HG03354 (cell line): ENCODE measurements at regions not wholly inside any gene's neighbourhood (a gene's known extent, or its start where the extent isn't known, plus 50 kb on each side); places are given as distances from the start of the nearest gene placed in this dataset.

Experiments
- ATAC-seq: cut with Tn5 transposase; IDR thresholded peaks from one replicate; pipeline ENCODE4 v1.9.1; 2021; ENCODE audit warnings: mild to moderate bottlenecking; ENCODE audit not compliant: unreplicated experiment, poor library complexity, severe bottlenecking

DNA sequence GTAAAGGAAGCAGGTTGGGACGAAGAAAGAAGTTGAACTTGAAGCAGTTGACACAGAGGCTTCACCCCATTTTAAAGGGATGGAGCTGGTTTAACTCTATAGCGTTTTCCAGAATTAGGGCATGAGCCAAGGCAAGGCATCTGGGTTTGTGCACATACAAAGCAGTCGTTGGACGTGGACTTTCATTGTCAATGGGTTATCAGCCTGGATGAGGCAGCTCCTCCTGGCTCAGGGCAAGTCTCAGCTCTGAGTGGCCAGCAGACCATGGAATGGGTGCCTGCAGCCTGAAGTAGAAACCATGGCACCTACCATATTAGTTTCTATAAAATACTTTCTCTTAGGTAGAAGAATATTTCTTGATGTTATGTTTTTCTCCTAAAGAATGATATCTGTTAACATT lies 163.8 kb upstream of the KCNK2 start:
- ATAC-seq, result no peak

- ATAC-seq, result no peak
Observed at GRCh38 chr1:214920337-214920736, 162.2 kb upstream of the KCNK2 start.

- ATAC-seq, result no peak
Observed at GRCh38 chr1:214923278-214923915, 159.1 kb upstream of the KCNK2 start.

GRCh38 chr1:214927796-214928195 lies 154.7 kb upstream of the KCNK2 start:
- ATAC-seq, result no peak

- no peak for ATAC-seq
Observed at GRCh38 chr1:214928574-214928973, 154.0 kb upstream of the KCNK2 start.

DNA sequence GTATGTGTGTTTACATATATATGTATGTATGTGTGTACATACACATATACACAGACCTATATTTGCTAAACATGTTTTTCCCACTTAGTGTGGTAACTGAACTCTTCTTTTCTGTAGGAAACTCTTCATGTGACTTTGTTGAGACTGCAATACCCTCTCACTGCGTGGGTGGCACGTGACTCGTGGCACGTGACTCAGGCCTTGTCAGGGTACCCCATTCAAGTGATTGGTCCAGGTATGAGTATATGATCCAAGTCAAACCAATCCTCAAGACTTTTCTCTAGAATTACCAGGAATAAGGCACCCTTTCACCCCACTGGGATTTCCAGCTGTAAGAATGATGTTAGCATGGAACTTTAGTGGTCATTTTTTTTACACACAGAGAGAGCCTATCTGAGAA lies 149.2 kb upstream of the KCNK2 start:
- no peak for ATAC-seq

- ATAC-seq, result no peak
Observed at GRCh38 chr1:214934045-214934444, 148.5 kb upstream of the KCNK2 start.

GRCh38 chr1:214935258-214935657 lies 147.3 kb upstream of the KCNK2 start:
- ATAC-seq, result no peak

DNA sequence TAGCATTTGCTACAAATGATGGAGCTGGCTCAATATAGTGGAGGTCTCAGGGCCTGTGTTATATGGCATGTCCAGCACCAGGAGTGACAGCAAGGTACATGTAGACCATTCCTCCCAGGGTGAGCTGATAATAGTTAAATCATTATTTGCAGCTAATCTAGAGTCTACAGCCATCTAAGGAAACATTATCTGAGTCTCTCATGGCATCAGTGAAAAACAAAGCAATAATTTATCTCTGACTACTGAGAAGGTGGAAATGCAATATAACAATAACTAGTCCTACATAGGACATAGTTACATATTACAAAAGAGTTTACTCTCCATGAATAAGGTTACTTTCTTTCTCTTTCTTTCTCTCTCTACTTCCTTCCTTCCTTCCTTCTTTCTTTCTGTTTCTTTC lies 143.4 kb upstream of the KCNK2 start:
- ATAC-seq, result no peak

DNA sequence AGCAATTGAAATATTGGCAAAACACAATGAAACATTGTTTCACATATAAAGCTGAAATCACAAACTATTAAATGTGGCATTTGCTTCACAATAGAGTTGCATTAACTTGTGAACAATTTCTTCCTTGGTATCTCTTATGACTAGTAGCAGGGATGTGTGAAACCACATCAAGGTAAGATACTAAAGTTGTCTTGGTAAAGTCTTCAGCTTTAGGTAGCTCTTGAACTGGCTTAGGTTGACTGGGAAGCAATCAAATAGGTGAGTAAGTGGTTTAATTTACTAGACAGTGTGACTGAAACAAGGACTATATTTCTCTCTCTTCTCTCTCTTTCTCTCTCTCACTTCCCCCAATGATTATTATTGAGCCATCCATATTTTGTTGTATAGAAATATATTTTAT lies 141.5 kb upstream of the KCNK2 start:
- ATAC-seq, result no peak

- no peak for ATAC-seq
Observed at GRCh38 chr1:214943054-214943453, 139.5 kb upstream of the KCNK2 start.

- ATAC-seq, result no peak
Observed at GRCh38 chr1:214946615-214947014, 135.9 kb upstream of the KCNK2 start.

DNA sequence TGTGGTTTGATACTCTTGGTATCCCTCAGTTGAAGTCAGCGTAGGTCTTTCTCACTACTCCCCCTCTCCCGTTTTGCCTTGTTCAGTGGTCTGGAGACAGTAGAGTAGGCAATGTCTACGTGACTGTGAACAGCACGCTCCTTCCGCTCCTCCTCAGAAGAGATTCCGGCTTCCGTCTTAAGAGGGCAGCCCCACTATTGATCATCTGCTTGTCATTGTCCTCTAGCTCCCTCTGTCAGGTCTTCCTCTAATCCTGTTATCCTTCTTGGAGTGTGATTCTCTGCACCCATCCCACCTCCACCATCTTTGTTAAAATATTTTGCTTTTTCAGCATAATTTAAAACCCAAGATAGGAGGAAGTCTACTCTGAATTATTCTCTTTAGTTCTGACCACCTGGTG lies 129.9 kb upstream of the KCNK2 start:
- ATAC-seq, result no peak

DNA sequence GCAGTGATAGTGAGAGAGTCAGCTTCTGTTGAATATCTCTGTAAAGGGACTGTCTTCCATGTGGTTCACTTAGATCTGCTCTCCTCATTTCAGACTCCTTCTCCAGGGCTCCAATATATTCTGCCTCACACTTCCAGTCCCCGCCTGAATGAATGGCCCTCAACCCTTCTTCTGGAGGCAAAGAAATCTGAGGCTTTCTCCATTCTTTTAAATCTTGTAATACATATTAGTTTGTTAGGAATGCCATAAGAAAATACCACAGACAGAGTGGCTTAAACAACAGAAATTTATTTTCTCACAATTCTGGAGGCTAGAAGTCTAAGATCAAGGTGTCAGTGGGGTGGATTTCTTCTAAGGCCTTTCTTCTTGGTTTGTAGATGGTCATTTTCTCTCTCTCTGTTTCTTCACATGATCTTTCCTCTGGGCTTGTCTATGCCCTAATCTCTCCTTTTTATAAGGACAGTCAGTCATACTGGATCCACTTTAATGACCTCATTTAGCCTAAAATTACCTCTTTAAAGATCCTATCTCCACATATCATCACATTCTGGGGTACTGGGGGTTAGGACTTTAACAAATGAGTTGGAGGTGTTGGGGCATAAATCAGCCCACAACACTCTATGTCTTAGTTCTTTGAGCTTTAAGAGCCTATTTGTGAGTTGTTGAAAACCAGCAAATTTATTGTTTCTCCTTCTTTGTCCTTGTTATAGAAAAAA lies 128.5 kb upstream of the KCNK2 start:
- no peak for ATAC-seq

GRCh38 chr1:214954617-214954949 lies 128.0 kb upstream of the KCNK2 start:
- ATAC-seq, result no peak

GRCh38 chr1:214957330-214958137 lies 125.0 kb upstream of the KCNK2 start:
- ATAC-seq, result no peak

GRCh38 chr1:214958486-214958885 lies 124.1 kb upstream of the KCNK2 start:
- no peak for ATAC-seq

DNA sequence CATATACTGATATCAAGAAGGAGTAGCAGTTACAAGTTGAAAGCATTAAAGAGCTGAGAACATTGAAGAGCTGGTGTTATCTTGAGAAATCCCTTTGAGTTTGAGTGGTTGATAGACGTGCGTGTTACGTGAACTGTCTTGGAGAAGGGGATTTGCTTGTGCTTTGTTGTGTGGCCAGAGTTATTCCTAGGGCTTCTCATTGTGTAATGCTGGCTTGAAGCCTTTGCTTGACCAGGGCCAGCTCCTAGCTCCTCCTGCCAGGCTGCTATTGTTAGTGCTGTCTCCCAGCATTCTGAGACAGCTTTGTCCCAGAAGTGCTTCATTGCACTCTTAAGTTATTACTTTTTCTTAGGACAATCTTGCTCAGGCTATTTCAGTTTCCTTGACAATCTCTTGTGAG lies 116.2 kb upstream of the KCNK2 start:
- ATAC-seq, result no peak

- no peak for ATAC-seq
Observed at GRCh38 chr1:214967865-214968575, 114.5 kb upstream of the KCNK2 start.

GRCh38 chr1:214970016-214970415 lies 112.5 kb upstream of the KCNK2 start:
- ATAC-seq, result no peak
